PC-9 (cell line): ENCODE measurements at regions not wholly inside any gene's neighbourhood (a gene's known extent, or its start where the extent isn't known, plus 50 kb on each side); places are given as distances from the start of the nearest gene placed in this dataset.

Experiments used
- BruUV-seq: library from RNA; stranded (reverse); fragments of 400-500 nt; replicated peaks from 2 replicates; lab custom pipeline; 2021; lab: Mats Ljungman, UMichigan
- CTCF ChIA-PET: fragments of 300-600 bp; sonication (Branson Sonifier 250); formaldehyde crosslinking; loops from one replicate; lab custom pipeline; 2022; ENCODE audit warnings: antibody characterized with exemption; lab: Charles Lee
- POLR2A ChIA-PET: fragments of 300-600 bp; sonication (Branson Sonifier 250); formaldehyde crosslinking; loops from one replicate; lab custom pipeline; 2022; ENCODE audit warnings: antibody characterized with exemption; ENCODE audit not compliant: unreplicated experiment; lab: Charles Lee
- DNase-seq, 2 experiments: peaks; one replicate each; pipeline versions ENCODE4 v3.0.0 to v3.0.0-alpha.2; 2015 to 2022; ENCODE audit warnings: mixed read lengths in 1 of 2
- H2AFZ ChIP-seq: fragments of 200-600 bp; sonication (generic); 2 replicates; pipeline ENCODE4 v1.8.1; 2017; ENCODE audit warnings: antibody characterized with exemption
- H3F3A ChIP-seq: fragments of 200-600 bp; sonication (generic); 2 replicates; pipeline ENCODE4 v1.8.1; 2017; ENCODE audit warnings: antibody characterized with exemption, mild to moderate bottlenecking, low read depth; ENCODE audit not compliant: insufficient read depth
- H3K27ac ChIP-seq: fragments of 200-600 bp; sonication (generic); 2 replicates; pipeline ENCODE4 v1.6.1; 2016; ENCODE audit warnings: mixed run types
- H3K27me3 ChIP-seq: fragments of 200-600 bp; sonication (generic); 2 replicates; pipeline ENCODE4 v1.6.1; 2016; ENCODE audit warnings: low read depth, mixed run types; ENCODE audit not compliant: insufficient read depth
- H3K36me3 ChIP-seq: fragments of 200-600 bp; sonication (generic); 2 replicates; pipeline ENCODE4 v1.6.1; 2016; ENCODE audit warnings: low read depth, mixed run types
- H3K4me1 ChIP-seq: fragments of 200-600 bp; sonication (generic); replicated peaks from 2 replicates; pipeline ENCODE4 v1.6.1; 2016; ENCODE audit warnings: mixed run types; ENCODE audit not compliant: insufficient read depth
- H3K4me2 ChIP-seq: fragments of 200-600 bp; sonication (generic); 2 replicates; pipeline ENCODE4 v1.6.1; 2017; ENCODE audit warnings: mixed run types
- H3K4me3 ChIP-seq: fragments of 200-600 bp; sonication (generic); 2 replicates; pipeline ENCODE4 v1.6.1; 2016; ENCODE audit warnings: mixed run types
- H3K79me2 ChIP-seq: fragments of 200-600 bp; sonication (generic); 2 replicates; pipeline ENCODE4 v1.6.1; 2017; ENCODE audit warnings: low read depth, mixed run types
- H3K9me2 ChIP-seq: fragments of 200-600 bp; sonication (generic); 2 replicates; pipeline ENCODE4 v1.8.1; 2017; ENCODE audit warnings: mild to moderate bottlenecking; ENCODE audit not compliant: insufficient read depth
- H3K9me3 ChIP-seq: fragments of 200-600 bp; sonication (generic); 2 replicates; pipeline ENCODE4 v1.8.1; 2016; ENCODE audit warnings: low read depth; ENCODE audit not compliant: insufficient read depth
- H4K20me1 ChIP-seq: fragments of 200-600 bp; sonication (generic); 2 replicates; pipeline ENCODE4 v1.8.1; 2017; ENCODE audit not compliant: insufficient read depth
- CTCF ChIP-seq: fragments of 200-600 bp; sonication (generic); conservative IDR thresholded peaks from 2 replicates; pipeline ENCODE4 v1.6.1; 2017; ENCODE audit warnings: mixed run types, antibody characterized with exemption, mild to moderate bottlenecking, moderate library complexity
- EZH2 ChIP-seq: fragments of 200-600 bp; sonication (generic); IDR thresholded peaks from 2 replicates; pipeline ENCODE4 v1.8.0; 2017; ENCODE audit warnings: antibody characterized with exemption, low read depth
- intact Hi-C: fragments of 100-400 bp; cut with micrococcal nuclease; formaldehyde crosslinking; loops from one replicate; pipeline ENCODE4 v1.10.0; 2022; ENCODE audit not compliant: unreplicated experiment

DNA sequence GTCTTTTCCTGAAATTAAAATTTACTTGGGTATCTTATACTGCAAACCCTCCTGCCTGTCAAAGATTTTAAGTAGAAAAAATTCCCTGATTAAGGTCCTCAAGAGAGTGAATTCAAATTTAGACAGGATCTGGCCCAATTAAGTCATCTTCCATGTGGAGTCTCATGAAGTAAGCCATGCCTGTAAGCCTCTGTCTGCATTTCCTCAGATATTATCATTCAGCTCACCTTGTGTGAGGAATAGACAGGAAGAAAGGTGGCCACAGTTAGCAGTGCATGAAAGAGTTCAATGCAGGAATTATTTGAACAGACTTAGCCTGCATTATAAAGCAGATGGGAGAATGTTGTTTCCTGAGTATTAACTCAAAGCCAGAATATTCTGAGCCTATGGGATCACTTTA is 174.7 kb downstream of the HS3ST3A1 start:
- H3K79me2 ChIP-seq: no peaks in the 10 kb centered on the region

GRCh38 chr17:13425390-13425789 is 176.3 kb downstream of the HS3ST3A1 start:
- no peaks in the 10 kb centered on the region for H3K4me1 ChIP-seq
- no peaks in the 10 kb centered on the region for H3K79me2 ChIP-seq
- H3K27ac ChIP-seq: no peak overlapping the region
- ChIA-PET POLR2A (no interaction called here), CTCF (no interaction called here)
- H3K4me3 ChIP-seq: no peak overlapping the region
- TF ChIP-seq CTCF: no peak
- intact Hi-C loops: no loop called here
- no peaks in the 10 kb centered on the region for H3K9me2 ChIP-seq
- H4K20me1 ChIP-seq: no peaks in the 10 kb centered on the region
- H3K36me3 ChIP-seq: no peaks in the 10 kb centered on the region
- no TSS peak for BruUV-seq
- H3K9me3 ChIP-seq: no peaks in the 10 kb centered on the region
- H3F3A ChIP-seq: no peaks in the 10 kb centered on the region
- H3K4me2 ChIP-seq: no peak overlapping the region
- no peak overlapping the region for H2AFZ ChIP-seq
- no peaks in the 10 kb centered on the region for H3K27me3 ChIP-seq
- DNase-seq: no peak

More for the DNA sequence above, 174.7 kb downstream of the HS3ST3A1 start:
- Histone ChIP-seq H3K27ac (no peak overlapping the region), H3K9me2 (no peaks in the 10 kb centered on the region), H3K4me1 (no peaks in the 10 kb centered on the region), H2AFZ (no peak overlapping the region), H3K4me3 (no peak overlapping the region), H3F3A (no peaks in the 10 kb centered on the region), H3K4me2 (no peak overlapping the region), H3K27me3 (no peaks in the 10 kb centered on the region), H4K20me1 (no peaks in the 10 kb centered on the region), H3K9me3 (no peaks in the 10 kb centered on the region), H3K36me3 (no peaks in the 10 kb centered on the region)
- no TSS peak for BruUV-seq
- CTCF ChIA-PET: no interaction called here
- no peak for DNase-seq
- intact Hi-C loops: no loop called here
- TF ChIP-seq EZH2: no peak
- TF ChIP-seq CTCF: no peak
- POLR2A ChIA-PET: no interaction called here

- H3K27ac ChIP-seq: no peak overlapping the region
- no peaks in the 10 kb centered on the region for H3K4me1 ChIP-seq
- no peaks in the 10 kb centered on the region for H3K9me3 ChIP-seq
- no peaks in the 10 kb centered on the region for H3K36me3 ChIP-seq
- no peaks in the 10 kb centered on the region for H3F3A ChIP-seq
- H2AFZ ChIP-seq: no peak overlapping the region
- BruUV-seq: no TSS peak
- ChIA-PET CTCF (no interaction called here), POLR2A (interaction anchor here (0.6 kb wide), 1 partner anchor 20 kb away, joined by 4 read pairs; no protein-coding TSS in a partner anchor)
- no peaks in the 10 kb centered on the region for H3K9me2 ChIP-seq
- H4K20me1 ChIP-seq: no peaks in the 10 kb centered on the region
- intact Hi-C loops: no loop called here
- H3K4me2 ChIP-seq: no peak overlapping the region
- DNase-seq: no peak
- no peaks in the 10 kb centered on the region for H3K27me3 ChIP-seq
- no peak for TF ChIP-seq EZH2
- H3K4me3 ChIP-seq: no peak overlapping the region
- no peaks in the 10 kb centered on the region for H3K79me2 ChIP-seq
Measured at GRCh38 chr17:13421581-13422130, 180.1 kb downstream of the HS3ST3A1 start.

GRCh38 chr17:13420878-13421277 is 180.9 kb downstream of the HS3ST3A1 start:
- CTCF ChIA-PET: no interaction called here
- Histone ChIP-seq H3K9me3 (no peaks in the 10 kb centered on the region), H3K4me3 (no peak overlapping the region), H2AFZ (no peak overlapping the region), H3K27me3 (no peaks in the 10 kb centered on the region), H3K27ac (no peak overlapping the region), H4K20me1 (no peaks in the 10 kb centered on the region), H3K4me1 (no peaks in the 10 kb centered on the region), H3F3A (no peaks in the 10 kb centered on the region), H3K4me2 (no peak overlapping the region), H3K79me2 (no peaks in the 10 kb centered on the region), H3K9me2 (no peaks in the 10 kb centered on the region), H3K36me3 (no peaks in the 10 kb centered on the region)
- TF ChIP-seq EZH2 (no peak), CTCF (no peak)
- DNase-seq: peak in 1 of 2 experiments; percentile 37
- POLR2A ChIA-PET: interaction anchor here (0.6 kb wide), 1 partner anchor 19 kb away, joined by 4 read pairs; no protein-coding TSS in a partner anchor
- intact Hi-C loops: no loop called here
- no TSS peak for BruUV-seq
